ENCODE measurements at regions not wholly inside any gene's neighbourhood (a gene's known extent, or its start where the extent isn't known, plus 50 kb on each side); places are given as distances from the start of the nearest gene placed in this dataset.
"Not testable (repeated sequence)": the region's sequence is repeated elsewhere in the genome, so short reads cannot be mapped to it uniquely, and the experiment has no call there.

GRCh38 chr13:62162860-62163259, 747.2 kb upstream of the PCDH20 start:
- DNase-seq, result no peak
- Histone ChIP-seq H3K9me3 (replicated peaks in 1 of 3) (no peaks in the 10 kb centered on the region), H3K4me1 (replicated peaks in 1 of 2) (no peaks in the 10 kb centered on the region), H3K27me3 (no peaks in the 10 kb centered on the region), H3K27ac (no peak overlapping the region), H3K36me3 (replicated peaks in 1 of 2) (no peaks in the 10 kb centered on the region), H3K4me3 (no peak overlapping the region)
- TF ChIP-seq POLR2A (IDR thresholded peaks at IDR 0.05), result no peak
- no peak for TF ChIP-seq CTCF (IDR thresholded peaks at IDR 0.05)
- intact Hi-C loops (cut with DNase I), result no loop called here
- 67 to 76% (median 71%) methylated on average over 2 of the region's 2 CpGs for WGBS, 4 donors

GRCh38 chr13:62158520-62158919, 742.9 kb upstream of the PCDH20 start:
- Histone ChIP-seq H3K27ac (no peak overlapping the region), H3K36me3 (replicated peaks in 1 of 2) (no peaks in the 10 kb centered on the region), H3K4me3 (no peak overlapping the region), H3K27me3 (no peaks in the 10 kb centered on the region), H3K9me3 (replicated peaks in 1 of 3) (no peaks in the 10 kb centered on the region), H3K4me1 (replicated peaks in 1 of 2) (no peaks in the 10 kb centered on the region)
- WGBS, 4 donors, result 82 to 87% (median 85%) methylated on average over 3 of the region's 3 CpGs
- no peak for TF ChIP-seq CTCF (IDR thresholded peaks at IDR 0.05)
- no peak for DNase-seq
- intact Hi-C loops (cut with DNase I), result no loop called here

- H3K9me3 ChIP-seq (replicated peaks in 1 of 3); H3K27ac ChIP-seq; H3K36me3 ChIP-seq (replicated peaks in 1 of 2); H3K27me3 ChIP-seq; DNase-seq; intact Hi-C loops (cut with DNase I); H3K4me3 ChIP-seq; H3K4me1 ChIP-seq (replicated peaks in 1 of 2): not testable (repeated sequence)
- 65 to 88% (median 80%) methylated on average over 2 of the region's 2 CpGs for WGBS, 4 donors
These were observed 736.1 kb upstream of the PCDH20 start for GRCh38 chr13:62151724-62152123.

- TF ChIP-seq CTCF (IDR thresholded peaks at IDR 0.05), result no peak
- no peak for TF ChIP-seq POLR2A (IDR thresholded peaks at IDR 0.05)
- no peaks in the 10 kb centered on the region for H3K4me1 ChIP-seq (replicated peaks in 1 of 2)
- H3K9me3 ChIP-seq (replicated peaks in 1 of 3), result no peaks in the 10 kb centered on the region
- H3K27ac ChIP-seq, result no peak overlapping the region
- no peaks in the 10 kb centered on the region for H3K27me3 ChIP-seq
- intact Hi-C loops (cut with DNase I), result no loop called here
- H3K36me3 ChIP-seq (replicated peaks in 1 of 2), result no peaks in the 10 kb centered on the region
- DNase-seq, result no peak
- 68 to 73% (median 71%) methylated on average over 3 of the region's 3 CpGs for WGBS, 4 donors
- H3K4me3 ChIP-seq, result no peak overlapping the region
These were observed 726.4 kb upstream of the PCDH20 start for GRCh38 chr13:62142048-62142447.

- no peaks in the 10 kb centered on the region for H3K4me1 ChIP-seq (replicated peaks in 1 of 2)
- DNase-seq, result no peak
- H3K4me3 ChIP-seq, result no peak overlapping the region
- intact Hi-C loops (cut with DNase I), result no loop called here
- TF ChIP-seq CTCF (IDR thresholded peaks at IDR 0.05) (no peak), POLR2A (IDR thresholded peaks at IDR 0.05) (no peak)
- no peaks in the 10 kb centered on the region for H3K36me3 ChIP-seq (replicated peaks in 1 of 2)
- no peaks in the 10 kb centered on the region for H3K9me3 ChIP-seq (replicated peaks in 1 of 3)
- no peak overlapping the region for H3K27ac ChIP-seq
- no peaks in the 10 kb centered on the region for H3K27me3 ChIP-seq
These were observed 723.9 kb upstream of the PCDH20 start for GRCh38 chr13:62139597-62139996.
